NCI-H510A (cell line): ENCODE measurements at regions not wholly inside any gene's neighbourhood (a gene's known extent, or its start where the extent isn't known, plus 50 kb on each side); places are given as distances from the start of the nearest gene placed in this dataset.
"Not testable (repeated sequence)": the region's sequence is repeated elsewhere in the genome, so short reads cannot be mapped to it uniquely, and the experiment has no call there.

Experiments
- DNase-seq: peaks from one replicate; lab custom pipeline; 2025; lab: John Stamatoyannopoulos, UW

- not testable (repeated sequence) for DNase-seq
These were observed 144.8 kb upstream of the XIRP2 start for GRCh38 chr2:166743482-166743881.

- no peak for DNase-seq
These were observed 161.2 kb upstream of the XIRP2 start for GRCh38 chr2:166727095-166727494.

- DNase-seq: no peak
These were observed 162.1 kb upstream of the XIRP2 start for GRCh38 chr2:166725927-166726924.

- DNase-seq: no peak
These were observed 171.3 kb upstream of the XIRP2 start for GRCh38 chr2:166716968-166717367.

- no peak for DNase-seq
These were observed 188.2 kb upstream of the XIRP2 start for GRCh38 chr2:166700079-166700478.

- no peak for DNase-seq
These were observed 193.1 kb upstream of the XIRP2 start for GRCh38 chr2:166695154-166695553.

- DNase-seq: not testable (repeated sequence)
These were observed 192.0 kb upstream of the SCN7A start for GRCh38 chr2:166686057-166686456.

GRCh38 chr2:166677996-166678395 lies 183.9 kb upstream of the SCN7A start:
- no peak for DNase-seq

- no peak for DNase-seq
These were observed 182.7 kb upstream of the SCN7A start for GRCh38 chr2:166676716-166677115.

GRCh38 chr2:166675553-166675952 lies 181.5 kb upstream of the SCN7A start:
- no peak for DNase-seq

- no peak for DNase-seq
These were observed 179.9 kb upstream of the SCN7A start for GRCh38 chr2:166673986-166674385.

- DNase-seq: no peak
These were observed 177.8 kb upstream of the SCN7A start for GRCh38 chr2:166671801-166672200.

- DNase-seq: no peak
These were observed 177.2 kb upstream of the SCN7A start for GRCh38 chr2:166671235-166671634.

GRCh38 chr2:166665991-166666940 lies 172.2 kb upstream of the SCN7A start:
- DNase-seq: no peak

- no peak for DNase-seq
These were observed 167.8 kb upstream of the SCN7A start for GRCh38 chr2:166661824-166662223.

GRCh38 chr2:166661391-166661790 lies 167.3 kb upstream of the SCN7A start:
- no peak for DNase-seq

GRCh38 chr2:166658901-166659300 lies 164.9 kb upstream of the SCN7A start:
- no peak for DNase-seq

GRCh38 chr2:166653185-166653813 lies 159.2 kb upstream of the SCN7A start:
- DNase-seq: no peak

GRCh38 chr2:166651991-166652390 lies 157.9 kb upstream of the SCN7A start:
- DNase-seq: no peak

- DNase-seq: no peak
These were observed 157.1 kb upstream of the SCN7A start for GRCh38 chr2:166651080-166651675.

GRCh38 chr2:166647935-166648334 lies 153.9 kb upstream of the SCN7A start:
- DNase-seq: no peak

GRCh38 chr2:166643980-166644379 lies 149.9 kb upstream of the SCN7A start:
- DNase-seq: no peak
